Activated CD8-positive, alpha-beta memory T cell treated with anti-CD3 and anti-CD28 coated beads, Interleukin-2, amount 50 U/mL, for 4 hours (primary cell): ENCODE measurements at regions not wholly inside any gene's neighbourhood (a gene's known extent, or its start where the extent isn't known, plus 50 kb on each side); places are given as distances from the start of the nearest gene placed in this dataset.
"Not testable (repeated sequence)": the region's sequence is repeated elsewhere in the genome, so short reads cannot be mapped to it uniquely, and the experiment has no call there.

Experiments
- DNase-seq: peaks from one replicate; pipeline ENCODE4 v3.0.0-alpha.2; 2020

- DNase-seq, result no peak
Observed at GRCh38 chr4:18180122-18180521, 158.6 kb upstream of the LCORL start.

GRCh38 chr4:18171896-18172295 lies 150.3 kb upstream of the LCORL start:
- DNase-seq, result no peak

DNA sequence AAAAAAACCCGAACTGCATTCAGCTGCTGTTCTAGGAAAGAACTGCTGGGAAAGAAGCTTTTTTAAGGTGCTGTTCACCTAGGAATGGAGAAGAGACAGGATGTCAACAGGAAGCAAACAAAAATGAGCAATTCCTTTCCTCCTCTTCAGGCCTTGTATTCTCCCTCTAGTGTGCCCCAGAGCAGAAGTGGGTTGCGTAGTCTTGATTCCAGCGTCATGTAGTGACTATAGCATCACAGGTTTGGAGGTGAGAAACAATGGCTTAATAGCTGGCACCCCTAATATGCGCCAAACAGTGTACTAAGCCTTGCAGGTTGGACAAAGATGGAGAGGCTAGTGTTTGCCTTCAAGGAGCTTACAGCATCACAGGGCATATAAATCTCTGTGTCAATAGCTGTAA lies 146.3 kb upstream of the LCORL start:
- no peak for DNase-seq

DNA sequence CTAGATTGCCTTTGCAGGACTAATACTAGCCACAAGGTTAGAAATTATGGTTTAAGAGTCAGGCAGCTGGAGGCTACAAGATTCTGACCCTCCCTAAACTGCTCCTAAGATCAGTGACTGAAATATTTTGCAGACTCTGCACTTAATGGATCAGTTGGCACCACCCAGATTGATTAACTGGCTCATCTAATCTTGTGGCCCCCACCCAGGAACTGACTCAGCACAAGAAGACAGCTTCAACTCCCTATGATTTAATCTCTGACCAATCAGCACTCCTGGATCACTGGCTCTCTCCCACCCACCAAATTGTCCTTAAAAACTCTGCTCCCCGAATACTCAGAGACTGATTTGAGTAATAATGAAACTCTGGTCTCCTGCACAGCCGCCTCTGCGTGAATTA lies 145.4 kb upstream of the LCORL start:
- no peak for DNase-seq

GRCh38 chr4:18162453-18162852 lies 140.9 kb upstream of the LCORL start:
- DNase-seq, result no peak

DNA sequence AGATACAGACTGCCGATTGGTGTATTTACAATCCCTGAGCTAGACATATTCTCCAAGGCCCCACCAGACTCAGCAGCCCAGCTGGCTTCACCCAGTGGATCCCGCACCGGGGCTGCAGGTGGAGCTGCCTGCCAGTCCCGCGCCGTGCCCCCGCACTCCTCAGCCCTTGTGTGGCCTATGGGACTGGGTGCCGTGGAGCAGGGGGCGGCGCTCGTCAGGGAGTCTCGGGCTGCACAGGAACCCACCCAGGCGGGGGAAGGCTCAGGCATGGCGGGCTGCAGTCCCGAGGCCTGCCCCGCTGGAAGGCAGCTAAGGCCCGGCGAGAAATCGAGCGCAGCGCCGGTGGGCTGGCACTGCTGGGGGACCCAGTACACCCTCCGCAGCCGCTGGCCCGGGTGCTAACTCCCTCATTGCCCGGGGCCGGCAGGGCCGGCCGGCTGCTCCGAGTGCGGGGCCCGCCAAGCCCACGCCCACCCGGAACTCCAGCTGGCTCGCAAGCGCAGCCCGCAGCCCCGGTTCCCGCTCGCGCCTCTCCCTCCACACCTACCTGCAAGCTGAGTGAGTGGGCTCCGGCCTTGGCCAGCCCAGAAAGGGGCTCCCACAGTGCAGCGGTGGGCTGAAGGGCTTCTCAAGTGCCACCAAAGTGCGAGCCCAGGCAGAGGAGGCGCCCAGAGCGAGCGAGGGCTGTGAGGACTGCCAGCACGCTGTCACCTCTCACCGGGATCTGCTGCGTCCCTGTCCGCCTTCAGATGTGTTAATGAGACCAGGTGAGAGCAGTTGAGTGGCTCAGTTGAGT lies 137.8 kb upstream of the LCORL start:
- DNase-seq, result not testable (repeated sequence)

DNA sequence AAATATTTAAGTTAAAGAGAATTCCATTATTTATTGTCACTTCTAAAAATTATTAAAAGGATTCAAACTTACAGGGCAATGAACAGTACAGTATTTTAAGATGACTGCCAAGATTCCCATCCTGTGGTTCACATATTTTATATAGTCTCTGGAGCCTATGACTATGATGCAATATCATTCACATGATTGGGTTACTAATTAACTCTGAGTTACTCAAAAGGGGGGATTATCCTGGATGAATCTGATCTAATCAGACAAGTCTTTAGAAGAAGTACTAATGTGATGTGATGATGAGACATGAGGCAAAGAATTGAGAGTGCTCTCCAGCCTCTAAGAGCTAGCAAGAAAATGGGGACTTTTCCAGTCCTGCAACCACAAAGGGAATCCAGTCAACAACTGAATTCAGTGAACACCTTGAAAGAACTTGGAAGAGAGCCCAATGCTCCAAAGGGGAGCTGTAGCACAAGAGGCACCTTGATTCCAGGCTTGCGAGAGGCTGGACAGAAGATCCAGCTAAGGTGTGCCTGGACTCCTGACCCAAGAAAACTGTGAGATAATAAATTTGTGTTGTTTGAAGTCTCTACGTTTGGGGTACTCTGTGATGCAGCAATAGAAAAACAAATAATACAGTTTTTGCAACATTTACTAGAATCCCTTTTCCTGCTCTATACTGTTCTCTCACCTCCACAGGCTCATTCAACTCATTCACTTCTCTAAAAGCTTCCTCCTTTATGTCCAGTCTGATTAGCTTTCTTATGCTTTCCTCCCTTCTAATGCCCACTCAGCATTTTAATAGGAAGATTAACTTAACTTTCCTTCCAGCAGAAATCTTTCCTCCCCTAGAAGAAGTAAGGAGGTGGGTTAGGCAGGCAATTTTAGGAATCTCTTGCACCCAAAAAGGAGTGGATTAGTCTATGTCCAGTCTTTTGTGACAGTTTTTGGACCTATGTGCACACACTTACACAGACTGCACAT lies 133.8 kb upstream of the LCORL start:
- DNase-seq, result no peak

GRCh38 chr4:18138076-18138665 lies 116.6 kb upstream of the LCORL start:
- no peak for DNase-seq

DNA sequence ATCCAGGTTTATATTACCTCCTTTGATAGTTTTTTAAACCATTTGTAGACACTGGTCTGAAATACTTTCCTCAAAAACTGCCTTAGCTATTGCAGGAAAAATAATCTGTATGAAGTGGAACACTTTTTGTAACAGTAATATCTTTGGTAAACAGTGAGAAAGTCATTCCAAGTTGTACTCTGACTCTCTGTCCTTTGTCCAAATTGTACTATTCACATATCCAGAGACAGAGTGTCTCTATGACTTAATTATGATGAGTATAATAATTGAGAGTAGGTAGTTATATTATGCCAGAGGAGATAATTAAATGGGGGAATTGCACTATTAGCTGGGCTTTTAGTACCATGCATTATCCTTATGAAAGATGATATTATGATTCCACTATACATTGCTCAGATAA lies 112.6 kb upstream of the LCORL start:
- no peak for DNase-seq

- DNase-seq, result no peak
Observed at GRCh38 chr4:18130256-18130655, 108.7 kb upstream of the LCORL start.

- DNase-seq, result no peak
Observed at GRCh38 chr4:18128241-18128640, 106.7 kb upstream of the LCORL start.

DNA sequence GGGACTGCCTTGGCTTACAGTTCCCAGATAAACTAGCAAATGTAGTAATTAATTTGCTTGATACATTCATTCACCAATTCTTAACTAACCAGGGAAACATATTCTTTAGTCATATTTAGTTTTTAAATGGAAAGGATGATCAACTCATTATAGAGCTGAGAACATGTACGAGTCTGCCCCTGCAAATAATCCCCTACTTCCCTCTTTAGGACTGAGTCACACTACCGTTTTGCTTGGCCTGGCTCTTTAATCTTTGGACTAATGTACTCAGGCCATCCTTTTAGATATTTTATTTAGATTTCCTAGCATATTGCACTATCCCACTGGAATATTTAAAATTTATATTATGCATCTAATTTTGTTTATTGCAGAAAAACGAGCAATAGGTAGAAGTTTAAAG lies 105.5 kb upstream of the LCORL start:
- no peak for DNase-seq

DNA sequence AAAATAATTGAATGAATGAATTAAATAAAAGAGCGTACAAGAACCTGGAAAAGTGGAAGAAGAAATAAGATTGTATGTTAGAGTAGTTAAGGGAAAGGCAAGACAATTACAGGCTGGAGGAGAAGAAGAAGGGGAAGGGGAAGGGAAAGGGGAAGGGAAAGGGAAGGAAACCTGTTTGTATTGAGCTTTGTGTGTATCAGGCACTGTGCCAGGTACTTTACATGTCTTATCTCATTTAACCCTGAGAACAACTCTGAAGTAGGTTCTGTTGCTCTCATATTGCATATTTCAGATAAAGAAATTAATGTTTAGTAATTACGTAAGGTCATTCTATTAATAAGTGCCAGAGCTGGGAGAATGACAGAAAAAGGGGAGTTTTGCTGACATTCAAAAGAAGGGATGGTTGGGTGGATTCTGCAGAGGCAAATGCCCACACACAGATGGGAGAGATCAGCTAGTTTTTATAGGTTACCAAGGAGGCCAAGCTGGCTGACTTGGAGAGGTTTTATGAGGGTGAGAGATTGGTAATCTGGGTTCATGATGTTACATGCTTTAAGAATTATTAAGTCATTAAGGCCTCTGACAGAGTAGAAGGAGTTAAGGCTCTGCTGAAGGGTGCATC lies 92.3 kb upstream of the LCORL start:
- no peak for DNase-seq

DNA sequence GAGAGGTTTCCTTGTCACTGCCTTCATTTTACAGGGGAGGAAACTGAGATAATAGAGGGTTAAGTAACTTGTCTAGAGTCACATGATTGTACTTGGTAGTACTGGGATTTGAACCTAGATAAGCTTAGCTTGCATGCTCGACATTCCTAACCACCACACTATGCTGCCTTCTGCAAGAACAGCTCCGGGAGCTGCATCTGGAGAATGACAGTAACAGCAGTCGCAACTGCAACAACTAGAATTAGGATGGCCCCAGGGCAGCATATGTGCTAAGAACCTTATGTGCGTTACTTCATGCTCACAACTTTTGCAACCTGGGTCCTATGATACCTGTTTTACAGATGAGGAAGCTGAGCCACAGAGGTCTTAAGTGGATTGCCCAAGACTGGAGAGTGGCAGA lies 89.5 kb upstream of the LCORL start:
- no peak for DNase-seq

- DNase-seq, result no peak
Observed at GRCh38 chr4:18110099-18110498, 88.5 kb upstream of the LCORL start.

DNA sequence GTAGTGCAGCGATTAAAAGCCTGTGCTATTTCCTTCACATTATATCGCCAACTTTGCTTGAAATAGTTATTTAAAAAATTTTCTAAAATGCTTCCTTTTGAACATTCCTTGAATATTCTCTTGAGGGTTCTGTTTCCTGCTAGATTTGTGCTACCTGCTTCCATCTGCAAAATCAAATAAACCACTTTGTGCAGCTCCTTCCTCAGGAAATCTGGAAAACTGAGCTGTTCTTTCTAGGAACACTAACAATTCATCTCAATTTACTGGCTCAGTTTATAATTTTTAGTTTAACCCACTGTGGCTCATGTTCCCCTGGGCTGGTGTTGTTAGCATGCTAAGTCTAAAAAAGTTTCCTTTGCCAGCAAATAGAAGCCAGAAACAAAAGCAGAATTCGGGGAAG lies 88.1 kb upstream of the LCORL start:
- DNase-seq, result no peak

GRCh38 chr4:18107848-18108528 lies 86.4 kb upstream of the LCORL start:
- DNase-seq, result not testable (repeated sequence)

GRCh38 chr4:18106620-18107019 lies 85.1 kb upstream of the LCORL start:
- no peak for DNase-seq

- no peak for DNase-seq
Observed at GRCh38 chr4:18105030-18106011, 83.8 kb upstream of the LCORL start.

DNA sequence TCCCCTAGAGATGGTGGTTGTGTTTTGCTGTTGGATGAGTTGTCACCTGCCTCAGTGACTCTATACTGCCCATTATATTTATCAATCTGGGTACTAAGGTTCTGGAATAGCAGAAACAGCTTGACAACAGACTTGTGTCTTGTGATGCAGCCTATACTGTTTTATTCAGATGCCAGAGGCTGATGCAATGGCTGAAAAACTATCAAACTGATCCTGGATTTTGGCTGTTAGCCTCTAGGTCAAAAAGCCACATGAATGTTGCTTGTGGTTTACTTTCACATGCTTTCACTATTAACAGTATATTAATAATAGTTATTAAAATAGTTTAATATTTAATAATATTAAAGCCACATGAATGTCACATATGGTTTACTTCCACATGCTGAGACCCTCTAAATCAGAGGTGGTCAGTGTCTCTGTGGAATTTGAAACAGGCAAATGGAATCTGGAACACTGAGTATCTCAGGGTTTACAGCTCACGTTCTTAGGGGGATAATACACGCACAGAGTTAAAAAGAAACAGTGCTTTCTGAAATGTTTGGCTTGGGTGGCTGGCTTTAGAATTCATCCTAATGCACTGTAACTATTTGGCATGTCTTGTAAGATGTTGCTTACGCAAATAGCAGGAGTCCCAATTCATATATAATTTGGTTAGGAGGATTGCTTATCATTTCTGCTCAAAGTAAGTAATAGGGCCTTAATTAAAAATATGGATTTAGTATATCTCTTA lies 82.5 kb upstream of the LCORL start:
- DNase-seq, result no peak

- DNase-seq, result no peak
Observed at GRCh38 chr4:18100657-18101056, 79.1 kb upstream of the LCORL start.
